HepG2 (cell line): ENCODE measurements at regions not wholly inside any gene's neighbourhood (a gene's known extent, or its start where the extent isn't known, plus 50 kb on each side); places are given as distances from the start of the nearest gene placed in this dataset.
"Not testable (repeated sequence)": the region's sequence is repeated elsewhere in the genome, so short reads cannot be mapped to it uniquely, and the experiment has no call there.

Experiments
- ATAC-seq: fragments of 200-7000 bp; cut with Tn5 transposase; 3 replicates; pipeline ENCODE4 v1.9.1; 2020; ENCODE audit warnings: mild to moderate bottlenecking, moderate library complexity
- BruUV-seq: library from RNA; stranded (reverse); fragments of 400-500 nt; replicated peaks from 2 replicates; lab custom pipeline; 2021; lab: Mats Ljungman, UMichigan
- CTCF ChIA-PET: fragments of 300-600 bp; formaldehyde crosslinking; extraction: SDS; loops from one replicate; lab custom pipeline; 2021; ENCODE audit warnings: low total read pairs, inconsistent platforms, low intra/inter-chr PET ratio; lab: Yijun Ruan, JAX
- POLR2A ChIA-PET: fragments of 350-600 bp; sonication (Branson Sonifier 250); formaldehyde crosslinking; loops from one replicate; lab custom pipeline; 2020; ENCODE audit warnings: antibody characterized with exemption, inconsistent platforms; lab: Yijun Ruan, JAX
- DNase-seq: peaks from one replicate; pipeline ENCODE4 v3.0.0-alpha.2; 2015; ENCODE audit warnings: low spot score
- FAIRE-seq: peaks from 3 replicates; lab custom pipeline; 2011; peaks lifted over from hg19 to GRCh38; lab: Jason Lieb, UNC
- H2AFZ ChIP-seq: one replicate; pipeline ENCODE4 v1.6.1; 2011; ENCODE audit warnings: low read length, inconsistent platforms
- H3K27ac ChIP-seq: fragments of 300-600 bp; 3 replicates; pipeline ENCODE4 v1.8.0; 2011; ENCODE audit warnings: mixed run types, mild to moderate bottlenecking, mixed read lengths, low read length, inconsistent platforms; ENCODE audit not compliant: insufficient read depth; ENCODE audit errors: extremely low read length
- H3K27me3 ChIP-seq, 2 experiments: fragments of 200-600 bp in 1 of 2; 2 replicates in 1 of 2; 3 replicates in 1 of 2; pipeline versions ENCODE4 v1.6.0 to v1.8.0; 2011; ENCODE audit warnings: low read length in 2 of 2, mild to moderate bottlenecking in 2 of 2, moderate library complexity in 2 of 2, inconsistent platforms in 1 of 2; ENCODE audit not compliant: insufficient read depth in 2 of 2, control insufficient read depth in 1 of 2
- H3K36me3 ChIP-seq, 2 experiments: fragments of 200-600 bp in 1 of 2; replicated peaks in 1 of 2; 2 replicates in 1 of 2; 3 replicates in 1 of 2; pipeline versions ENCODE4 v1.5.1 to v1.8.0; 2011; ENCODE audit warnings: low read length in 2 of 2, inconsistent platforms in 1 of 2; ENCODE audit not compliant: insufficient read depth in 2 of 2, control insufficient read depth in 1 of 2
- H3K4me1 ChIP-seq: 2 replicates; pipeline ENCODE4 v1.5.1; 2012; ENCODE audit warnings: low read length, inconsistent platforms; ENCODE audit not compliant: insufficient read depth
- H3K4me2 ChIP-seq: 2 replicates; pipeline ENCODE4 v1.6.0; 2011; ENCODE audit warnings: low read depth, low read length, inconsistent platforms
- H3K4me3 ChIP-seq, 3 experiments: fragments of 200-600 bp in 1 of 3; sonication (generic), shearing (Covaris generic) in 1 of 3; replicated peaks in 1 of 3; 2 replicates each; pipeline ENCODE4 v1.5.1; 2011 to 2016; ENCODE audit warnings: low read length in 3 of 3, inconsistent platforms in 2 of 3, low read depth in 2 of 3, mild to moderate bottlenecking in 2 of 3, control low read depth in 1 of 3, mixed read lengths in 1 of 3; ENCODE audit not compliant: insufficient read depth in 1 of 3
- H3K79me2 ChIP-seq: one replicate; pipeline ENCODE4 v1.6.1; 2011; ENCODE audit warnings: low read length, inconsistent platforms; ENCODE audit not compliant: insufficient read depth
- H3K9ac ChIP-seq: 2 replicates; pipeline ENCODE4 v1.6.0; 2011; ENCODE audit warnings: mild to moderate bottlenecking, low read depth, low read length, inconsistent platforms; ENCODE audit not compliant: insufficient read depth
- H3K9me3 ChIP-seq: 2 replicates; pipeline ENCODE4 v1.5.1; 2012; ENCODE audit warnings: mild to moderate bottlenecking, low read length
- H4K20me1 ChIP-seq: 2 replicates; pipeline ENCODE4 v1.6.0; 2011; ENCODE audit warnings: inconsistent platforms, mild to moderate bottlenecking, low read length, moderate library complexity; ENCODE audit not compliant: insufficient read depth
- ZNF781 ChIP-seq: sonication (generic); formaldehyde crosslinking; IDR thresholded peaks from 2 replicates; pipeline ENCODE4 v1.5.1; 2020; ENCODE audit warnings: borderline replicate concordance, mild to moderate bottlenecking, missing genetic modification reagents; ENCODE audit errors: not compliant biosample characterization
- WGBS: methylation state at CpG from one replicate; pipeline ENCODE4 v1.1.6; 2017; ENCODE audit warnings: low lambda C conversion rate; 5-methylcytosine and 5-hydroxymethylcytosine counted together
- in situ Hi-C: cut with HindIII; loops from 2 replicates; pipeline ENCODE4 v1.10.0; 2017; ENCODE audit warnings: low pct_unique_long_range_greater_than_20kb; ENCODE audit not compliant: extremely low pct_ligation_motif_present
- intact Hi-C: fragments of 100-400 bp; cut with micrococcal nuclease; formaldehyde crosslinking; loops from one replicate; pipeline ENCODE4 v1.10.0; 2022; ENCODE audit not compliant: unreplicated experiment
- TF ChIP-seq, protein P1 (sequence below): IDR thresholded peaks from 2 replicates; pipeline ENCODE4 v1.4.0; 2020; ENCODE audit warnings: mild to moderate bottlenecking, missing genetic modification reagents

DNA sequence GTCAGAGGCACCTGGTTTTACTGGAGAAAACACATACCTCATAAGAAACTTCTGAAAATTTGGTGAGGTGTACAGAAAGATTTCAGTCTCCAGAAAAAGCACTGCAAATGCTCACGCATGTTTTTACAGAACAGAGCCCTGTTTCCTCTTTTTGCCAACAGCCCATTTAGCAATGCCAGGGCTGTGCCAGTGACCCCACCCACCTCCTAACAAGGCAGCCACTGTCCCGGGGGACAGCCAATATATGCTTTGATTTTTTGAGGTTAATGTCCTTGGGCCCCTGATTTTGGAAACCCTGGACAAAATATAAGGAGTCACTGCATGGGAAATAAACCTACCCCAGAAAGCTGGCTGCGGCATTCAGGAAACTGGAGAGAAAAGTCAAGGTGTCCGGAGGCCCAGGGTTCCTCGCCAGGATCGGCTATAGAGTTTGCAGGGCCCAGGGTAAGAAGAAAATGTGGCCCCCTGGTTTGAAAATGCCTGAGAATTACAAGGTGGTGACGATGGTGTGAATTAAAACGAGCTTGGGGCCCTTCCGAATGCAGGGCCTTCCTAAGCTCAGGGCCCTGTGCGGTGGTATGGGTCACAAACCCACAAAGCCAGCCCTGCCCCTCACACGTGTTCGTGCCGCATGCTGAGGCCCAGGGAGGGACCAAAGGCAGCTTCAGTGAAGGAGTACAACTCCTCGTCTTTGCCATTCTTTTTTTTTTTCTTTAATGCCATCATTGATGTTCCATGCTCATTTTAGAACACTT is 71.1 kb upstream of the WNT7B start (continued):
- no peak for TF ChIP-seq ZNF781
- TF ChIP-seq, protein P1, sequence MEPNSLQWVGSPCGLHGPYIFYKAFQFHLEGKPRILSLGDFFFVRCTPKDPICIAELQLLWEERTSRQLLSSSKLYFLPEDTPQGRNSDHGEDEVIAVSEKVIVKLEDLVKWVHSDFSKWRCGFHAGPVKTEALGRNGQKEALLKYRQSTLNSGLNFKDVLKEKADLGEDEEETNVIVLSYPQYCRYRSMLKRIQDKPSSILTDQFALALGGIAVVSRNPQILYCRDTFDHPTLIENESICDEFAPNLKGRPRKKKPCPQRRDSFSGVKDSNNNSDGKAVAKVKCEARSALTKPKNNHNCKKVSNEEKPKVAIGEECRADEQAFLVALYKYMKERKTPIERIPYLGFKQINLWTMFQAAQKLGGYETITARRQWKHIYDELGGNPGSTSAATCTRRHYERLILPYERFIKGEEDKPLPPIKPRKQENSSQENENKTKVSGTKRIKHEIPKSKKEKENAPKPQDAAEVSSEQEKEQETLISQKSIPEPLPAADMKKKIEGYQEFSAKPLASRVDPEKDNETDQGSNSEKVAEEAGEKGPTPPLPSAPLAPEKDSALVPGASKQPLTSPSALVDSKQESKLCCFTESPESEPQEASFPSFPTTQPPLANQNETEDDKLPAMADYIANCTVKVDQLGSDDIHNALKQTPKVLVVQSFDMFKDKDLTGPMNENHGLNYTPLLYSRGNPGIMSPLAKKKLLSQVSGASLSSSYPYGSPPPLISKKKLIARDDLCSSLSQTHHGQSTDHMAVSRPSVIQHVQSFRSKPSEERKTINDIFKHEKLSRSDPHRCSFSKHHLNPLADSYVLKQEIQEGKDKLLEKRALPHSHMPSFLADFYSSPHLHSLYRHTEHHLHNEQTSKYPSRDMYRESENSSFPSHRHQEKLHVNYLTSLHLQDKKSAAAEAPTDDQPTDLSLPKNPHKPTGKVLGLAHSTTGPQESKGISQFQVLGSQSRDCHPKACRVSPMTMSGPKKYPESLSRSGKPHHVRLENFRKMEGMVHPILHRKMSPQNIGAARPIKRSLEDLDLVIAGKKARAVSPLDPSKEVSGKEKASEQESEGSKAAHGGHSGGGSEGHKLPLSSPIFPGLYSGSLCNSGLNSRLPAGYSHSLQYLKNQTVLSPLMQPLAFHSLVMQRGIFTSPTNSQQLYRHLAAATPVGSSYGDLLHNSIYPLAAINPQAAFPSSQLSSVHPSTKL: no peak

DNA sequence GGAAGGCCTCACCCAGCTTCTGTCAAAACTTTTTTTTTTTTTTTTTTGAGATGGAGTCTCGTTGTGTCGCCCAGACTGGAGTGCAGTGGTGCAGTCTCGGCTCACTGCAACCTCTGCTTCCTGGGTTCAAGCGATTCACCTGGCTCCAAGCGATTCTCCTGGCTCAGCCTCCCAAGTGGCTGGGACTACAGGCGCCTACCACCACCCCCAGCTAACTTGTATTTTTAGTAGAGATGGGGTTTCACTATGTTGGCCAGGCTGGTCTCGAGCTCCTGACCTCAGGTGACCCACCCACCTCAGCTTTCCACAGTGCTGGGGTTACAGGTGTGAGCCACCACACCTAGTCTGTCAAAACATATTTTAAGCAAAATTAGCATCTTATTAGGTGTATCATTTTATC is 71.7 kb upstream of the WNT7B start:
- CTCF ChIA-PET, intact Hi-C loops, FAIRE-seq, POLR2A ChIA-PET, H3K36me3 ChIP-seq, H3K79me2 ChIP-seq, in situ Hi-C loops, H2AFZ ChIP-seq, H3K27ac ChIP-seq, BruUV-seq, H4K20me1 ChIP-seq, DNase-seq, H3K9ac ChIP-seq, H3K9me3 ChIP-seq, H3K4me3 ChIP-seq, ATAC-seq, H3K4me2 ChIP-seq: not testable (repeated sequence)
- peaks cover 32 to 88% of the 10 kb centered on the region in 2 experiments for H3K27me3 ChIP-seq
- H3K4me1 ChIP-seq: peaks cover 11% of the 10 kb centered on the region
- 12% methylated on average over 7 of the region's 7 CpGs for WGBS
